GM23338 (cell line): ENCODE measurements at regions not wholly inside any gene's neighbourhood (a gene's known extent, or its start where the extent isn't known, plus 50 kb on each side); places are given as distances from the start of the nearest gene placed in this dataset.

Experiments
- ATAC-seq: fragments of 200-7000 bp; cut with Tn5 transposase; 3 replicates; pipeline ENCODE4 v1.9.1; 2020
- DNase-seq: peaks from one replicate; pipeline ENCODE4 v3.0.0-alpha.2; 2015; ENCODE audit warnings: low spot score
- H2AFZ ChIP-seq: fragments of 200-600 bp; sonication (generic); 2 replicates; pipeline ENCODE4 v1.8.0; 2016; ENCODE audit warnings: antibody characterized with exemption, mild to moderate bottlenecking, moderate library complexity
- H3F3A ChIP-seq: fragments of 200-600 bp; sonication (generic); replicated peaks from 2 replicates; pipeline ENCODE4 v1.8.0; 2017; ENCODE audit warnings: antibody characterized with exemption, mixed run types, low read depth
- H3K27ac ChIP-seq: fragments of 200-600 bp; sonication (generic); 2 replicates; pipeline ENCODE4 v1.6.1; 2016; ENCODE audit warnings: low read depth
- H3K27me3 ChIP-seq: fragments of 200-600 bp; sonication (generic); 2 replicates; pipeline ENCODE4 v1.8.0; 2016; ENCODE audit warnings: mild to moderate bottlenecking, mixed run types, moderate library complexity; ENCODE audit not compliant: insufficient read depth
- H3K36me3 ChIP-seq: fragments of 200-600 bp; sonication (generic); 2 replicates; pipeline ENCODE4 v1.8.0; 2016; ENCODE audit warnings: mild to moderate bottlenecking; ENCODE audit not compliant: insufficient read depth
- H3K4me1 ChIP-seq: fragments of 200-600 bp; sonication (generic); 2 replicates; pipeline ENCODE4 v1.8.0; 2016; ENCODE audit warnings: mild to moderate bottlenecking, moderate library complexity; ENCODE audit not compliant: insufficient read depth
- H3K4me2 ChIP-seq: fragments of 200-600 bp; sonication (generic); 2 replicates; pipeline ENCODE4 v1.7.1; 2017; ENCODE audit warnings: mixed run types
- H3K4me3 ChIP-seq: fragments of 200-600 bp; sonication (generic); 2 replicates; pipeline ENCODE4 v1.6.1; 2016; ENCODE audit warnings: mixed run types
- H3K79me2 ChIP-seq: fragments of 200-600 bp; sonication (generic); replicated peaks from 2 replicates; pipeline ENCODE4 v1.8.0; 2017; ENCODE audit warnings: mild to moderate bottlenecking; ENCODE audit not compliant: insufficient read depth
- H3K9me2 ChIP-seq: fragments of 200-600 bp; sonication (generic); 2 replicates; pipeline ENCODE4 v1.8.0; 2017; ENCODE audit not compliant: insufficient read depth
- H4K20me1 ChIP-seq: fragments of 200-600 bp; sonication (generic); replicated peaks from 2 replicates; pipeline ENCODE4 v1.8.0; 2017; ENCODE audit warnings: mild to moderate bottlenecking; ENCODE audit not compliant: insufficient read depth
- H3K27ac Mint-ChIP-seq: 2 replicates; pipeline ENCODE4 v1.8.0; 2020; ENCODE audit warnings: inconsistent platforms, mild to moderate bottlenecking, moderate library complexity, mixed read lengths
- H3K27me3 Mint-ChIP-seq: 3 replicates; pipeline ENCODE4 v1.8.0; 2022; ENCODE audit warnings: low read depth, mild to moderate bottlenecking, moderate library complexity, mixed read lengths, inconsistent platforms; ENCODE audit not compliant: insufficient read depth, poor library complexity
- H3K36me3 Mint-ChIP-seq: 3 replicates; pipeline ENCODE4 v1.8.0; 2021; ENCODE audit warnings: low read depth, mild to moderate bottlenecking, inconsistent platforms, moderate library complexity, mixed read lengths
- H3K4me1 Mint-ChIP-seq: 3 replicates; pipeline ENCODE4 v1.8.0; 2020; ENCODE audit warnings: mild to moderate bottlenecking, inconsistent platforms, mixed read lengths
- H3K4me3 Mint-ChIP-seq: 3 replicates; pipeline ENCODE4 v1.8.0; 2021; ENCODE audit warnings: moderate library complexity, mild to moderate bottlenecking, inconsistent platforms, mixed read lengths
- H3K9me3 Mint-ChIP-seq: 3 replicates; pipeline ENCODE4 v1.8.0; 2020; ENCODE audit warnings: moderate library complexity, mild to moderate bottlenecking, inconsistent platforms, mixed read lengths
- CREB1 ChIP-seq: fragments of 250-450 bp; sonication (Bioruptor Pico); IDR thresholded peaks from 2 replicates; pipeline ENCODE4 v1.5.0; 2020; ENCODE audit warnings: low read depth, mild to moderate bottlenecking, moderate library complexity
- CTCF ChIP-seq, 2 experiments: fragments of 200-600 bp in 1 of 2; sonication (generic) in 1 of 2; conservative IDR thresholded peaks; 2 replicates each; pipeline versions ENCODE4 v1.5.1 to v1.6.1; 2016 to 2017; ENCODE audit warnings: antibody characterized with exemption in 2 of 2, low read depth in 2 of 2, mild to moderate bottlenecking in 2 of 2, moderate library complexity in 1 of 2
- ETS1 ChIP-seq: IDR thresholded peaks from 2 replicates; pipeline ENCODE4 v1.6.1; 2016; ENCODE audit warnings: antibody characterized with exemption
- EZH2 ChIP-seq: fragments of 200-600 bp; sonication (generic); IDR thresholded peaks from one replicate; pipeline ENCODE4 v1.8.0; 2017; ENCODE audit warnings: antibody characterized with exemption, mild to moderate bottlenecking, low read depth; ENCODE audit not compliant: unreplicated experiment
- EZH2phosphoT487 ChIP-seq: fragments of 200-600 bp; sonication (generic); IDR thresholded peaks from one replicate; pipeline ENCODE4 v1.8.1; 2018; ENCODE audit warnings: antibody characterized with exemption; ENCODE audit not compliant: unreplicated experiment
- JUNB ChIP-seq: IDR thresholded peaks from one replicate; pipeline ENCODE4 v1.6.1; 2016; ENCODE audit warnings: antibody characterized with exemption; ENCODE audit not compliant: unreplicated experiment
- NANOG ChIP-seq: IDR thresholded peaks from 2 replicates; pipeline ENCODE4 v1.6.1; 2016; ENCODE audit warnings: antibody characterized with exemption, borderline replicate concordance
- POLR2AphosphoS5 ChIP-seq: IDR thresholded peaks from 2 replicates; pipeline ENCODE4 v1.6.1; 2016; ENCODE audit warnings: antibody characterized with exemption, low read depth
- REST ChIP-seq: IDR thresholded peaks from one replicate; pipeline ENCODE4 v1.6.1; 2018; ENCODE audit warnings: antibody characterized with exemption; ENCODE audit not compliant: unreplicated experiment
- STAT1 ChIP-seq: IDR thresholded peaks from one replicate; pipeline ENCODE4 v1.6.1; 2016; ENCODE audit warnings: antibody characterized with exemption; ENCODE audit not compliant: unreplicated experiment
- ZNF114 ChIP-seq: fragments of 250-450 bp; sonication (Bioruptor Pico); IDR thresholded peaks from 2 replicates; pipeline ENCODE4 v1.5.0; 2020; ENCODE audit warnings: mild to moderate bottlenecking, moderate library complexity
- ZNF331 ChIP-seq: fragments of 250-450 bp; sonication (Bioruptor Pico); IDR thresholded peaks from 2 replicates; pipeline ENCODE4 v1.5.0; 2020; ENCODE audit warnings: low read depth, mild to moderate bottlenecking, moderate library complexity
- TF ChIP-seq, protein P1 (sequence below): fragments of 250-450 bp; sonication (Bioruptor Pico); IDR thresholded peaks from 2 replicates; pipeline ENCODE4 v1.5.0; 2020; ENCODE audit warnings: mild to moderate bottlenecking, moderate library complexity

- Mint-ChIP-seq H3K4me3 (no peak overlapping the region), H3K27me3 (no peaks in the 10 kb centered on the region), H3K27ac (no peak overlapping the region), H3K36me3 (no peaks in the 10 kb centered on the region), H3K4me1 (no peaks in the 10 kb centered on the region), H3K9me3 (no peaks in the 10 kb centered on the region)
- H3F3A ChIP-seq, result no peaks in the 10 kb centered on the region
- peak overlapping the region; percentile 10; the same call in 1 of the 2 replicates for H2AFZ ChIP-seq
- no peaks in the 10 kb centered on the region for H3K4me1 ChIP-seq
- H3K36me3 ChIP-seq, result no peaks in the 10 kb centered on the region
- peaks cover 24% of the 10 kb centered on the region for H3K9me2 ChIP-seq
- ATAC-seq (no peak), DNase-seq (no peak)
- TF ChIP-seq REST (no peak), ZNF331 (no peak), JUNB (no peak), ZNF114 (no peak), EZH2 (no peak), EZH2phosphoT487 (no peak), CTCF (conservative IDR thresholded peaks at IDR 0.05; ENCODE audit: low read depth in 2 of 2) (no peak), ETS1 (no peak), NANOG (no peak), STAT1 (no peak), POLR2AphosphoS5 (no peak), CREB1 (CRISPR knock-in tag) (no peak)
- TF ChIP-seq, protein P1, sequence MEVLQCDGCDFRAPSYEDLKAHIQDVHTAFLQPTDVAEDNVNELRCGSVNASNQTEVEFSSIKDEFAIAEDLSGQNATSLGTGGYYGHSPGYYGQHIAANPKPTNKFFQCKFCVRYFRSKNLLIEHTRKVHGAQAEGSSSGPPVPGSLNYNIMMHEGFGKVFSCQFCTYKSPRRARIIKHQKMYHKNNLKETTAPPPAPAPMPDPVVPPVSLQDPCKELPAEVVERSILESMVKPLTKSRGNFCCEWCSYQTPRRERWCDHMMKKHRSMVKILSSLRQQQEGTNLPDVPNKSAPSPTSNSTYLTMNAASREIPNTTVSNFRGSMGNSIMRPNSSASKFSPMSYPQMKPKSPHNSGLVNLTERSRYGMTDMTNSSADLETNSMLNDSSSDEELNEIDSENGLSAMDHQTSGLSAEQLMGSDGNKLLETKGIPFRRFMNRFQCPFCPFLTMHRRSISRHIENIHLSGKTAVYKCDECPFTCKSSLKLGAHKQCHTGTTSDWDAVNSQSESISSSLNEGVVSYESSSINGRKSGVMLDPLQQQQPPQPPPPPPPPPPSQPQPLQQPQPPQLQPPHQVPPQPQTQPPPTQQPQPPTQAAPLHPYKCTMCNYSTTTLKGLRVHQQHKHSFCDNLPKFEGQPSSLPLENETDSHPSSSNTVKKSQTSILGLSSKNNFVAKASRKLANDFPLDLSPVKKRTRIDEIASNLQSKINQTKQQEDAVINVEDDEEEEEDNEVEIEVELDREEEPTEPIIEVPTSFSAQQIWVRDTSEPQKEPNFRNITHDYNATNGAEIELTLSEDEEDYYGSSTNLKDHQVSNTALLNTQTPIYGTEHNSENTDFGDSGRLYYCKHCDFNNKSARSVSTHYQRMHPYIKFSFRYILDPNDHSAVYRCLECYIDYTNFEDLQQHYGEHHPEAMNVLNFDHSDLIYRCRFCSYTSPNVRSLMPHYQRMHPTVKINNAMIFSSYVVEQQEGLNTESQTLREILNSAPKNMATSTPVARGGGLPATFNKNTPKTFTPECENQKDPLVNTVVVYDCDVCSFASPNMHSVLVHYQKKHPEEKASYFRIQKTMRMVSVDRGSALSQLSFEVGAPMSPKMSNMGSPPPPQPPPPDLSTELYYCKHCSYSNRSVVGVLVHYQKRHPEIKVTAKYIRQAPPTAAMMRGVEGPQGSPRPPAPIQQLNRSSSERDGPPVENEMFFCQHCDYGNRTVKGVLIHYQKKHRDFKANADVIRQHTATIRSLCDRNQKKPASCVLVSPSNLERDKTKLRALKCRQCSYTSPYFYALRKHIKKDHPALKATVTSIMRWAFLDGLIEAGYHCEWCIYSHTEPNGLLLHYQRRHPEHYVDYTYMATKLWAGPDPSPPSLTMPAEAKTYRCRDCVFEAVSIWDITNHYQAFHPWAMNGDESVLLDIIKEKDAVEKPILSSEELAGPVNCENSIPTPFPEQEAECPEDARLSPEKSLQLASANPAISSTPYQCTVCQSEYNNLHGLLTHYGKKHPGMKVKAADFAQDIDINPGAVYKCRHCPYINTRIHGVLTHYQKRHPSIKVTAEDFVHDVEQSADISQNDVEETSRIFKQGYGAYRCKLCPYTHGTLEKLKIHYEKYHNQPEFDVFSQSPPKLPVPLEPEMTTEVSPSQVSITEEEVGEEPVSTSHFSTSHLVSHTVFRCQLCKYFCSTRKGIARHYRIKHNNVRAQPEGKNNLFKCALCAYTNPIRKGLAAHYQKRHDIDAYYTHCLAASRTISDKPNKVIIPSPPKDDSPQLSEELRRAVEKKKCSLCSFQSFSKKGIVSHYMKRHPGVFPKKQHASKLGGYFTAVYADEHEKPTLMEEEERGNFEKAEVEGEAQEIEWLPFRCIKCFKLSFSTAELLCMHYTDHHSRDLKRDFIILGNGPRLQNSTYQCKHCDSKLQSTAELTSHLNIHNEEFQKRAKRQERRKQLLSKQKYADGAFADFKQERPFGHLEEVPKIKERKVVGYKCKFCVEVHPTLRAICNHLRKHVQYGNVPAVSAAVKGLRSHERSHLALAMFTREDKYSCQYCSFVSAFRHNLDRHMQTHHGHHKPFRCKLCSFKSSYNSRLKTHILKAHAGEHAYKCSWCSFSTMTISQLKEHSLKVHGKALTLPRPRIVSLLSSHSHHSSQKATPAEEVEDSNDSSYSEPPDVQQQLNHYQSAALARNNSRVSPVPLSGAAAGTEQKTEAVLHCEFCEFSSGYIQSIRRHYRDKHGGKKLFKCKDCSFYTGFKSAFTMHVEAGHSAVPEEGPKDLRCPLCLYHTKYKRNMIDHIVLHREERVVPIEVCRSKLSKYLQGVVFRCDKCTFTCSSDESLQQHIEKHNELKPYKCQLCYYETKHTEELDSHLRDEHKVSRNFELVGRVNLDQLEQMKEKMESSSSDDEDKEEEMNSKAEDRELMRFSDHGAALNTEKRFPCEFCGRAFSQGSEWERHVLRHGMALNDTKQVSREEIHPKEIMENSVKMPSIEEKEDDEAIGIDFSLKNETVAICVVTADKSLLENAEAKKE (CRISPR knock-in tag), result no peak
- H3K27me3 ChIP-seq, result no peaks in the 10 kb centered on the region
- no peaks in the 10 kb centered on the region for H4K20me1 ChIP-seq
- H3K4me2 ChIP-seq, result no peak overlapping the region
- H3K27ac ChIP-seq, result no peak overlapping the region
- H3K4me3 ChIP-seq, result no peak overlapping the region
- H3K79me2 ChIP-seq, result no peaks in the 10 kb centered on the region
These were observed 119.2 kb downstream of the RWDD3 start for GRCh38 chr1:95353194-95353593.
